GM19372 (cell line): ENCODE measurements at regions not wholly inside any gene's neighbourhood (a gene's known extent, or its start where the extent isn't known, plus 50 kb on each side); places are given as distances from the start of the nearest gene placed in this dataset.
"Not testable (repeated sequence)": the region's sequence is repeated elsewhere in the genome, so short reads cannot be mapped to it uniquely, and the experiment has no call there.

Experiments
- ATAC-seq: cut with Tn5 transposase; IDR thresholded peaks from one replicate; pipeline ENCODE4 v1.9.1; 2021; ENCODE audit warnings: mild to moderate bottlenecking, low read depth, moderate library complexity; ENCODE audit not compliant: unreplicated experiment

- no peak for ATAC-seq
Measured at GRCh38 chr12:107826276-107826675, 51.8 kb downstream of the ASCL4 start.

- no peak for ATAC-seq
Measured at GRCh38 chr12:107829271-107829670, 54.8 kb downstream of the ASCL4 start.

- no peak for ATAC-seq
Measured at GRCh38 chr12:107832441-107832840, 57.9 kb downstream of the ASCL4 start.

- no peak for ATAC-seq
Measured at GRCh38 chr12:107840186-107840585, 65.7 kb downstream of the ASCL4 start.

- no peak for ATAC-seq
Measured at GRCh38 chr12:107843351-107844311, 69.1 kb downstream of the ASCL4 start.

- no peak for ATAC-seq
Measured at GRCh38 chr12:107844312-107844921, 69.9 kb downstream of the ASCL4 start.

GRCh38 chr12:107845226-107845979 lies 70.9 kb downstream of the ASCL4 start:
- ATAC-seq: no peak

GRCh38 chr12:107845980-107846659 lies 71.6 kb downstream of the ASCL4 start:
- no peak for ATAC-seq

- ATAC-seq: no peak
Measured at GRCh38 chr12:107847430-107847829, 72.9 kb downstream of the ASCL4 start.

GRCh38 chr12:107847830-107848229 lies 73.3 kb downstream of the ASCL4 start:
- ATAC-seq: no peak

GRCh38 chr12:107853479-107853878 lies 79.0 kb downstream of the ASCL4 start:
- no peak for ATAC-seq

GRCh38 chr12:107855471-107855870 lies 81.0 kb downstream of the ASCL4 start:
- no peak for ATAC-seq

- ATAC-seq: no peak
Measured at GRCh38 chr12:107856096-107856495, 81.6 kb downstream of the ASCL4 start.

GRCh38 chr12:107857191-107857590 lies 82.7 kb downstream of the ASCL4 start:
- ATAC-seq: no peak

- no peak for ATAC-seq
Measured at GRCh38 chr12:107859367-107859766, 84.9 kb downstream of the ASCL4 start.

- ATAC-seq: no peak
Measured at GRCh38 chr12:107864235-107864634, 89.7 kb downstream of the ASCL4 start.

- ATAC-seq: not testable (repeated sequence)
Measured at GRCh38 chr12:107864727-107865126, 90.2 kb downstream of the ASCL4 start.

GRCh38 chr12:107873223-107873622 lies 98.7 kb downstream of the ASCL4 start:
- no peak for ATAC-seq

GRCh38 chr12:107875786-107876185 lies 101.3 kb downstream of the ASCL4 start:
- ATAC-seq: no peak
